ENCODE measurements at regions not wholly inside any gene's neighbourhood (a gene's known extent, or its start where the extent isn't known, plus 50 kb on each side); places are given as distances from the start of the nearest gene placed in this dataset.

DNA sequence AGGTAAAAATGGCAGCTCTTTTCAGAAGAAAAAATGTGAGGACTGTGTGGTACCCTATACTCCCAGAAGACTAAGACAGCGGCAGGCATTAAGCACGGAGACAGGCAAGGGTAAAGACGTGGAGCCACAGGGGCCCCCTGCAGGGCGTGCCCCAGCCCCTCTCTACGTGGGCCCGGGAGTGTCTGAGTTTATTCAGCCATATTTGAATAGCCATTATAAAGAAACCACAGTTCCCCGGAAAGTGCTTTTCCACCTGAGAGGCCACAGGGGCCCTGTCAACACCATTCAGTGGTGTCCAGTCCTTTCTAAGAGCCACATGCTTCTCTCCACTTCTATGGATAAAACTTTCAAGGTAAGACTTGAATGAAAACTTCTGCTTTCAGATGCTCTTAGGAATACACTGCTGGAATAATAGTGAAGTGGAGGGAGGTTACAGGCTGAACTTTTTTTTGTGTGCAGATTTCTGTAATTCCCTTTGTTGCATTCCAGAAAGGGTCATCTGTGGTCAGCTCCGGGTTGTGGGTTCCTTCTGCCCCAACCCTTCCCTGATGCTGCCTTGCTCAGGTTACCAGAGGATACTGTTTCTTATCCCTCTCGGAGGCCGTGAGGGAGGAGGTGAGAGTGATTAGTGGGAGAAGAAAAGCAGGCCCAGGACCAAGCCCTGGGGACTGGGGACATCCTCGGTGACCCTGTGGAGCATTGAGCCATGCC, 58.4 kb downstream of the SLC25A47 start:
- Histone ChIP-seq H3K9ac (ENCODE audit: insufficient read depth in 1 of 2, low read depth in 2 of 2, low read length in 2 of 2) (peak overlapping the region in 1 of 2 experiments; percentile 69; a peak in 1 of 4 replicates), H3K36me3 (ENCODE audit: control insufficient read depth, insufficient read depth, low read length) (0 out of 3 replicates have a peak, but pooled peaks cover 4% of the 10 kb centered on the region), H3K4me1 (replicated peaks in 1 of 2; ENCODE audit: control insufficient read depth in 2 of 2, insufficient read depth in 2 of 2, low read length in 2 of 2) (peaks cover 6 to 16% of the 10 kb centered on the region in 2 experiments; a peak in 4 of 5 replicates), H3K9me3 (replicated peaks; ENCODE audit: control insufficient read depth, insufficient read depth, low read depth, low read length) (no peaks in the 10 kb centered on the region), H3K4me2 (ENCODE audit: insufficient read depth, low read length) (no peak overlapping the region), H2AFZ (ENCODE audit: low read depth, low read length) (no peak overlapping the region), H4K20me1 (replicated peaks; ENCODE audit: control insufficient read depth, insufficient read depth, low read length) (no peaks in the 10 kb centered on the region), H3K9me1 (ENCODE audit: control insufficient read depth, insufficient read depth, low read length) (no peaks in the 10 kb centered on the region), H3K27me3 (ENCODE audit: control insufficient read depth in 2 of 2, insufficient read depth in 2 of 2, low read length in 2 of 2) (no peaks in the 10 kb centered on the region), H3K4me3 (no peak overlapping the region), H3K27ac (ENCODE audit: extremely low read depth, low read depth, low read length) (no peak overlapping the region), H3K79me2 (ENCODE audit: control insufficient read depth, insufficient read depth, low read length) (peaks cover 14% of the 10 kb centered on the region; the same call in 2 of the 3 replicates)
- FAIRE-seq (no peak), ATAC-seq (no peak), DNase-seq (ENCODE audit: extremely low read depth in 1 of 4, low spot score in 3 of 4) (no peak)
- intact Hi-C loops (cut with micrococcal nuclease) (loop anchor here (10.0 kb wide), 1 partner anchor 63 kb away; no protein-coding TSS in a partner anchor), in situ Hi-C loops (cut with MboI) (no loop called here)
- WGBS (ENCODE audit: insufficient coverage, low coverage, missing lambda C conversion rate) = 66% methylated on average over 8 of the region's 11 CpGs
- TF ChIP-seq ZNF57 (CRISPR knock-in tag; IDR thresholded peaks at IDR 0.05) (no peak), XRCC4 (IDR thresholded peaks at IDR 0.05; ENCODE audit: extremely low read depth, insufficient read depth, insufficient read length) (no peak), THAP7 (CRISPR knock-in tag; IDR thresholded peaks at IDR 0.05) (no peak), ZNF316 (IDR thresholded peaks at IDR 0.05) (no peak), ZBTB17 (CRISPR knock-in tag; IDR thresholded peaks at IDR 0.05) (no peak), NKRF (IDR thresholded peaks at IDR 0.05; ENCODE audit: borderline replicate concordance) (no peak), TOE1 (IDR thresholded peaks at IDR 0.05; ENCODE audit: borderline replicate concordance) (no peak), TOE1 (CRISPR knock-in tag; IDR thresholded peaks at IDR 0.05; ENCODE audit: borderline replicate concordance, low read depth) (no peak), CBX2 (IDR thresholded peaks at IDR 0.05; ENCODE audit: insufficient read depth, low read length, poor library complexity, severe bottlenecking) (no peak), TBP (optimal IDR thresholded peaks at IDR 0.05; ENCODE audit: low read depth, low read length) (no peak), MCM2 (IDR thresholded peaks at IDR 0.05; ENCODE audit: low read depth) (no peak), MEF2D (tag; conservative IDR thresholded peaks at IDR 0.05; ENCODE audit: low read depth) (no peak)
- TF ChIP-seq, protein P1, sequence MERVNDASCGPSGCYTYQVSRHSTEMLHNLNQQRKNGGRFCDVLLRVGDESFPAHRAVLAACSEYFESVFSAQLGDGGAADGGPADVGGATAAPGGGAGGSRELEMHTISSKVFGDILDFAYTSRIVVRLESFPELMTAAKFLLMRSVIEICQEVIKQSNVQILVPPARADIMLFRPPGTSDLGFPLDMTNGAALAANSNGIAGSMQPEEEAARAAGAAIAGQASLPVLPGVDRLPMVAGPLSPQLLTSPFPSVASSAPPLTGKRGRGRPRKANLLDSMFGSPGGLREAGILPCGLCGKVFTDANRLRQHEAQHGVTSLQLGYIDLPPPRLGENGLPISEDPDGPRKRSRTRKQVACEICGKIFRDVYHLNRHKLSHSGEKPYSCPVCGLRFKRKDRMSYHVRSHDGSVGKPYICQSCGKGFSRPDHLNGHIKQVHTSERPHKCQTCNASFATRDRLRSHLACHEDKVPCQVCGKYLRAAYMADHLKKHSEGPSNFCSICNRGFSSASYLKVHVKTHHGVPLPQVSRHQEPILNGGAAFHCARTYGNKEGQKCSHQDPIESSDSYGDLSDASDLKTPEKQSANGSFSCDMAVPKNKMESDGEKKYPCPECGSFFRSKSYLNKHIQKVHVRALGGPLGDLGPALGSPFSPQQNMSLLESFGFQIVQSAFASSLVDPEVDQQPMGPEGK (CRISPR knock-in tag; IDR thresholded peaks at IDR 0.05; ENCODE audit: borderline replicate concordance) = no peak
- TF ChIP-seq, protein P2, sequence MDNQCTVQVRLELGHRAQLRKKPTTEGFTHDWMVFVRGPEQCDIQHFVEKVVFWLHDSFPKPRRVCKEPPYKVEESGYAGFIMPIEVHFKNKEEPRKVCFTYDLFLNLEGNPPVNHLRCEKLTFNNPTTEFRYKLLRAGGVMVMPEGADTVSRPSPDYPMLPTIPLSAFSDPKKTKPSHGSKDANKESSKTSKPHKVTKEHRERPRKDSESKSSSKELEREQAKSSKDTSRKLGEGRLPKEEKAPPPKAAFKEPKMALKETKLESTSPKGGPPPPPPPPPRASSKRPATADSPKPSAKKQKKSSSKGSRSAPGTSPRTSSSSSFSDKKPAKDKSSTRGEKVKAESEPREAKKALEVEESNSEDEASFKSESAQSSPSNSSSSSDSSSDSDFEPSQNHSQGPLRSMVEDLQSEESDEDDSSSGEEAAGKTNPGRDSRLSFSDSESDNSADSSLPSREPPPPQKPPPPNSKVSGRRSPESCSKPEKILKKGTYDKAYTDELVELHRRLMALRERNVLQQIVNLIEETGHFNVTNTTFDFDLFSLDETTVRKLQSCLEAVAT (IDR thresholded peaks at IDR 0.05) = no peak
- TF ChIP-seq, protein P3, sequence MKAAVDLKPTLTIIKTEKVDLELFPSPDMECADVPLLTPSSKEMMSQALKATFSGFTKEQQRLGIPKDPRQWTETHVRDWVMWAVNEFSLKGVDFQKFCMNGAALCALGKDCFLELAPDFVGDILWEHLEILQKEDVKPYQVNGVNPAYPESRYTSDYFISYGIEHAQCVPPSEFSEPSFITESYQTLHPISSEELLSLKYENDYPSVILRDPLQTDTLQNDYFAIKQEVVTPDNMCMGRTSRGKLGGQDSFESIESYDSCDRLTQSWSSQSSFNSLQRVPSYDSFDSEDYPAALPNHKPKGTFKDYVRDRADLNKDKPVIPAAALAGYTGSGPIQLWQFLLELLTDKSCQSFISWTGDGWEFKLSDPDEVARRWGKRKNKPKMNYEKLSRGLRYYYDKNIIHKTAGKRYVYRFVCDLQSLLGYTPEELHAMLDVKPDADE (conservative IDR thresholded peaks at IDR 0.05; ENCODE audit: control insufficient read depth, low read depth, low read length) = no peak
- no TSS peak for BruUV-seq (replicated peaks)
- ChIA-PET POLR2A (no interaction called here), CTCF (ENCODE audit: low intra/inter-chr PET ratio) (no interaction called here)
